H1 (cell line): ENCODE measurements at regions not wholly inside any gene's neighbourhood (a gene's known extent, or its start where the extent isn't known, plus 50 kb on each side); places are given as distances from the start of the nearest gene placed in this dataset.

Experiments used
- CTCF ChIA-PET: fragments of 300-600 bp; sonication (Branson Sonifier 250); formaldehyde crosslinking; loops from one replicate; lab custom pipeline; 2021; ENCODE audit not compliant: partially characterized antibody; lab: Charles Lee
- POLR2A ChIA-PET: fragments of 300-600 bp; sonication (Branson Sonifier 250); formaldehyde crosslinking; loops from one replicate; lab custom pipeline; 2021; ENCODE audit warnings: inconsistent platforms; ENCODE audit not compliant: partially characterized antibody; lab: Charles Lee
- DNase-seq, 2 experiments: peaks; one replicate each; pipeline versions ENCODE4 v3.0.0 to v3.0.0-alpha.2; 2010 to 2022; ENCODE audit warnings: low spot score in 2 of 2, low read depth in 1 of 2, mixed read lengths in 1 of 2
- FAIRE-seq: peaks from 2 replicates; lab custom pipeline; 2011; peaks lifted over from hg19 to GRCh38; lab: Jason Lieb, UNC
- H2AFZ ChIP-seq: 2 replicates; pipeline ENCODE4 v1.8.1; 2012; ENCODE audit warnings: low read length, inconsistent platforms
- H2AK5ac ChIP-seq: 2 replicates; pipeline ENCODE4 v1.6.1; 2013; ENCODE audit warnings: low read depth, low read length
- H2BK120ac ChIP-seq: replicated peaks from 2 replicates; pipeline ENCODE3; 2013; ENCODE audit warnings: low read depth, low read length, inconsistent platforms
- H2BK12ac ChIP-seq: 2 replicates; pipeline ENCODE4 v1.6.1; 2013; ENCODE audit warnings: low read depth, low read length
- H2BK15ac ChIP-seq: 2 replicates; pipeline ENCODE4 v1.6.1; 2013; ENCODE audit warnings: low read length
- H2BK20ac ChIP-seq: 2 replicates; pipeline ENCODE4 v1.6.1; 2013; ENCODE audit warnings: low read length
- H2BK5ac ChIP-seq: 2 replicates; pipeline ENCODE4 v1.6.1; 2013; ENCODE audit warnings: low read depth, low read length
- H3K14ac ChIP-seq: 2 replicates; pipeline ENCODE4 v1.6.1; 2013; ENCODE audit warnings: inconsistent platforms; ENCODE audit not compliant: insufficient read length
- H3K18ac ChIP-seq: 2 replicates; pipeline ENCODE4 v1.6.1; 2013; ENCODE audit warnings: low read length; ENCODE audit errors: extremely low read depth
- H3K23ac ChIP-seq: 2 replicates; pipeline ENCODE4 v1.6.1; 2013; ENCODE audit warnings: inconsistent platforms; ENCODE audit not compliant: insufficient read length
- H3K23me2 ChIP-seq: 2 replicates; pipeline ENCODE4 v1.6.1; 2013; ENCODE audit warnings: low read depth, low read length
- H3K27ac ChIP-seq: 2 replicates; pipeline ENCODE4 v1.6.1; 2011; ENCODE audit warnings: low read depth, low read length, inconsistent platforms
- H3K27me3 ChIP-seq, 4 experiments: replicated peaks in 1 of 4; 1 replicate in 1 of 4; 2 replicates in 3 of 4; pipeline versions ENCODE4 v1.6.1 to v1.8.1; 2011 to 2013; ENCODE audit warnings: low read length in 3 of 4, mild to moderate bottlenecking in 3 of 4, inconsistent platforms in 2 of 4, mixed read lengths in 2 of 4, moderate library complexity in 1 of 4; ENCODE audit not compliant: control insufficient read depth in 3 of 4, insufficient read depth in 3 of 4; ENCODE audit errors: extremely low read depth in 1 of 4
- H3K36me3 ChIP-seq, 4 experiments: 2 replicates each; pipeline versions ENCODE4 v1.6.1 to v1.8.1; 2011 to 2013; ENCODE audit warnings: mild to moderate bottlenecking in 4 of 4, low read length in 3 of 4, moderate library complexity in 2 of 4, control low read depth in 1 of 4, inconsistent platforms in 1 of 4; ENCODE audit not compliant: insufficient read depth in 4 of 4, control insufficient read depth in 2 of 4
- H3K4ac ChIP-seq: replicated peaks from 2 replicates; pipeline ENCODE3; 2013; ENCODE audit warnings: low read length, low read depth, mixed read lengths, inconsistent platforms; ENCODE audit not compliant: insufficient read length
- H3K4me1 ChIP-seq, 4 experiments: replicated peaks in 1 of 4; 1 replicate in 1 of 4; 2 replicates in 3 of 4; pipeline versions ENCODE4 v1.6.1 to v1.8.1; 2011 to 2013; ENCODE audit warnings: low read length in 3 of 4, inconsistent platforms in 2 of 4, mixed read lengths in 1 of 4; ENCODE audit not compliant: insufficient read depth in 4 of 4, control insufficient read depth in 3 of 4
- H3K4me2 ChIP-seq, 2 experiments: 2 replicates each; pipeline versions ENCODE4 v1.6.1 to v1.8.1; 2011 to 2013; ENCODE audit warnings: low read depth in 2 of 2, low read length in 2 of 2, control low read depth in 1 of 2, inconsistent platforms in 1 of 2, mild to moderate bottlenecking in 1 of 2; ENCODE audit not compliant: insufficient read depth in 1 of 2
- H3K4me3 ChIP-seq, 4 experiments: fragments of 200-600, 300-600 bp in 1 of 4; sonication (generic), shearing (Covaris generic), sonication (Bioruptor Twin) in 1 of 4; 2 replicates each; pipeline versions ENCODE4 v1.5.1 to v1.8.1; 2011 to 2016; ENCODE audit warnings: low read length in 4 of 4, low read depth in 3 of 4, control low read depth in 2 of 4, inconsistent platforms in 2 of 4, mild to moderate bottlenecking in 2 of 4, mixed read lengths in 1 of 4, moderate library complexity in 1 of 4; ENCODE audit not compliant: insufficient read depth in 2 of 4; ENCODE audit errors: extremely low read depth in 1 of 4
- H3K56ac ChIP-seq: replicated peaks from 2 replicates; pipeline ENCODE3; 2013; ENCODE audit warnings: low read depth, mild to moderate bottlenecking, mixed read lengths, low read length, inconsistent platforms; ENCODE audit not compliant: insufficient read length
- H3K79me1 ChIP-seq: 2 replicates; pipeline ENCODE4 v1.6.1; 2013; ENCODE audit warnings: low read depth, low read length, control low read depth
- H3K79me2 ChIP-seq, 2 experiments: 2 replicates each; pipeline versions ENCODE4 v1.6.1 to v1.8.1; 2012 to 2013; ENCODE audit warnings: low read length in 2 of 2, mild to moderate bottlenecking in 2 of 2, inconsistent platforms in 1 of 2; ENCODE audit not compliant: insufficient read depth in 2 of 2, control insufficient read depth in 1 of 2
- H3K9ac ChIP-seq, 4 experiments: replicated peaks in 1 of 4; 1 replicate in 1 of 4; 2 replicates in 3 of 4; pipeline versions ENCODE4 v1.6.1 to v1.8.1; 2011 to 2013; ENCODE audit warnings: low read depth in 3 of 4, low read length in 3 of 4, control low read depth in 2 of 4, mild to moderate bottlenecking in 2 of 4, moderate library complexity in 2 of 4, inconsistent platforms in 1 of 4; ENCODE audit errors: extremely low read depth in 1 of 4
- H3K9me3 ChIP-seq, 2 experiments: 2 replicates each; pipeline versions ENCODE4 v1.6.1 to v1.8.1; 2012 to 2013; ENCODE audit warnings: mild to moderate bottlenecking in 2 of 2, moderate library complexity in 2 of 2, control low read depth in 1 of 2, inconsistent platforms in 1 of 2, low read depth in 1 of 2, low read length in 1 of 2, mixed read lengths in 1 of 2; ENCODE audit not compliant: insufficient read depth in 2 of 2
- H4K20me1 ChIP-seq, 2 experiments: replicated peaks in 1 of 2; 2 replicates each; pipeline versions ENCODE3 to v1.8.1; 2011 to 2013; ENCODE audit warnings: inconsistent platforms in 2 of 2, low read length in 2 of 2, mild to moderate bottlenecking in 1 of 2; ENCODE audit not compliant: insufficient read depth in 2 of 2, control insufficient read depth in 1 of 2
- H4K5ac ChIP-seq: 2 replicates; pipeline ENCODE4 v1.6.1; 2013; ENCODE audit warnings: low read length, low read depth, mixed read lengths, inconsistent platforms; ENCODE audit not compliant: insufficient read length
- H4K8ac ChIP-seq: 2 replicates; pipeline ENCODE4 v1.8.0; 2013; ENCODE audit warnings: mild to moderate bottlenecking, moderate library complexity, low read length, inconsistent platforms; ENCODE audit not compliant: insufficient read depth; ENCODE audit errors: extremely low read depth
- H4K91ac ChIP-seq: replicated peaks from 2 replicates; pipeline ENCODE3; 2013; ENCODE audit warnings: low read length, mixed read lengths, inconsistent platforms; ENCODE audit not compliant: insufficient read length
- ATF3 ChIP-seq: IDR thresholded peaks from 2 replicates; pipeline ENCODE4 v1.6.1; 2011; ENCODE audit warnings: low read depth, mild to moderate bottlenecking, low read length; ENCODE audit not compliant: insufficient read depth
- CHD1 ChIP-seq: IDR thresholded peaks from 2 replicates; pipeline ENCODE4 v1.6.1; 2012; ENCODE audit warnings: low read depth, low read length, improper control_type of control experiment
- EGR1 ChIP-seq: IDR thresholded peaks from 2 replicates; pipeline ENCODE4 v1.6.1; 2011; ENCODE audit warnings: low read depth, low read length, borderline replicate concordance
- NRF1 ChIP-seq: IDR thresholded peaks from 2 replicates; pipeline ENCODE4 v1.6.1; 2011; ENCODE audit warnings: mild to moderate bottlenecking, low read depth, low read length, improper control_type of control experiment
- SP1 ChIP-seq: IDR thresholded peaks from 2 replicates; pipeline ENCODE4 v1.6.1; 2011; ENCODE audit warnings: low read depth, low read length
- TCF12 ChIP-seq: IDR thresholded peaks from 2 replicates; pipeline ENCODE4 v1.6.1; 2011; ENCODE audit warnings: low read depth, mild to moderate bottlenecking, low read length
- WGBS, 2 experiments: shearing (Covaris generic) in 1 of 2; methylation state at CpG; one replicate each; pipeline versions ENCODE4 v1.1.6 to v1.1.7; 2013 to 2015; ENCODE audit warnings: low lambda C conversion rate in 2 of 2, mixed read lengths in 2 of 2, inconsistent platforms in 1 of 2, low coverage in 1 of 2, missing lambda C conversion rate in 1 of 2; ENCODE audit not compliant: insufficient replicate concordance in 2 of 2, insufficient coverage in 1 of 2, insufficient read length in 1 of 2; ENCODE audit errors: extremely low coverage in 1 of 2, missing lambda C conversion rate in 1 of 2; 5-methylcytosine and 5-hydroxymethylcytosine counted together

GRCh38 chr4:159002950-159003349 is 99.9 kb upstream of the RAPGEF2 start:
- Histone ChIP-seq H4K8ac (no peak overlapping the region), H3K4ac (no peak overlapping the region), H3K14ac (no peak overlapping the region), H3K9ac (no peak overlapping the region), H3K36me3 (no peaks in the 10 kb centered on the region), H3K23me2 (no peaks in the 10 kb centered on the region), H3K79me2 (no peaks in the 10 kb centered on the region), H3K27me3 (no peaks in the 10 kb centered on the region), H2BK120ac (no peak overlapping the region), H4K5ac (no peak overlapping the region), H2BK12ac (no peak overlapping the region), H4K91ac (no peak overlapping the region), H3K4me1 (peaks cover 0 to 4% (median 3%) of the 10 kb centered on the region in 4 experiments; a peak in 4 of 7 replicates), H2AFZ (no peak overlapping the region; the same call in 1 of the 2 replicates), H3K27ac (no peak overlapping the region), H3K4me2 (no peak overlapping the region), H3K18ac (no peak overlapping the region), H3K56ac (no peak overlapping the region), H3K79me1 (no peaks in the 10 kb centered on the region), H2BK5ac (no peak overlapping the region), H3K9me3 (no peaks in the 10 kb centered on the region), H2BK15ac (no peak overlapping the region), H3K23ac (no peak overlapping the region), H2AK5ac (no peak overlapping the region), H3K4me3 (no peak overlapping the region), H4K20me1 (no peaks in the 10 kb centered on the region), H2BK20ac (no peak overlapping the region)
- 78 to 100% methylated on average over 1 to 3 of the region's 3 CpGs for WGBS, 2 experiments
- DNase-seq (no peak), FAIRE-seq (no peak)
- POLR2A ChIA-PET: no interaction called here
- CTCF ChIA-PET: interaction anchor here (1.3 kb wide), 1 partner anchor 151 kb away, joined by 7 read pairs; no protein-coding TSS in a partner anchor
- TF ChIP-seq TCF12 (no peak), SP1 (no peak), EGR1 (no peak), NRF1 (no peak), CHD1 (no peak), ATF3 (no peak)
